ENCODE measurements at regions not wholly inside any gene's neighbourhood (a gene's known extent, or its start where the extent isn't known, plus 50 kb on each side); places are given as distances from the start of the nearest gene placed in this dataset.
"Not testable (repeated sequence)": the region's sequence is repeated elsewhere in the genome, so short reads cannot be mapped to it uniquely, and the experiment has no call there.

- DNase-seq = no peak
Observed at GRCh38 chr6:44036699-44037101, 90.6 kb downstream of the MRPL14 start.

GRCh38 chr6:44036196-44036595, 91.1 kb downstream of the MRPL14 start:
- no peak for DNase-seq

- DNase-seq = no peak
Observed at GRCh38 chr6:44035621-44036020, 91.6 kb downstream of the MRPL14 start.

- no peak for DNase-seq
Observed at GRCh38 chr6:44034931-44035345, 92.3 kb downstream of the MRPL14 start.

- DNase-seq = no peak
Observed at GRCh38 chr6:44034391-44034861, 92.8 kb downstream of the MRPL14 start.

GRCh38 chr6:44030812-44031454, 96.3 kb downstream of the MRPL14 start:
- DNase-seq = no peak

GRCh38 chr6:44029444-44030185, 97.6 kb downstream of the MRPL14 start:
- DNase-seq = no peak

GRCh38 chr6:44028789-44029310, 98.4 kb downstream of the MRPL14 start:
- no peak for DNase-seq

GRCh38 chr6:44025226-44025625, 102.0 kb downstream of the MRPL14 start:
- no peak for DNase-seq

- no peak for DNase-seq
Observed at GRCh38 chr6:44024574-44025219, 102.6 kb downstream of the MRPL14 start.

- DNase-seq = no peak
Observed at GRCh38 chr6:44023586-44024454, 103.4 kb downstream of the MRPL14 start.

- no peak for DNase-seq
Observed at GRCh38 chr6:44022671-44023352, 104.4 kb downstream of the MRPL14 start.

GRCh38 chr6:44022296-44022661, 105.0 kb downstream of the MRPL14 start:
- DNase-seq = no peak

- no peak for DNase-seq
Observed at GRCh38 chr6:44021589-44022295, 105.5 kb downstream of the MRPL14 start.

GRCh38 chr6:44020664-44021425, 106.4 kb downstream of the MRPL14 start:
- DNase-seq = no peak

- no peak for DNase-seq
Observed at GRCh38 chr6:44020148-44020547, 107.1 kb downstream of the MRPL14 start.

- not testable (repeated sequence) for DNase-seq
Observed at GRCh38 chr6:44017307-44017706, 109.9 kb downstream of the MRPL14 start.

GRCh38 chr6:44016131-44016870, 111.0 kb downstream of the MRPL14 start:
- DNase-seq = no peak

- peak; percentile 83 for DNase-seq
Observed at GRCh38 chr6:44012078-44012493, 115.2 kb downstream of the MRPL14 start.

Measured in GF-D8 (cell line).